Lower leg skin (tissue), 3 donors: ENCODE measurements at regions not wholly inside any gene's neighbourhood (a gene's known extent, or its start where the extent isn't known, plus 50 kb on each side); places are given as distances from the start of the nearest gene placed in this dataset.

Source experiments
- CTCF ChIP-seq, 3 donors: fragments of 450-650 bp; IDR thresholded peaks; one replicate each; pipeline ENCODE4 v1.5.1; 2016; ENCODE audit warnings: antibody characterized with exemption in 3 of 3, mild to moderate bottlenecking in 3 of 3, moderate library complexity in 2 of 3
- POLR2A ChIP-seq, 2 donors: fragments of 450-650 bp; IDR thresholded peaks; one replicate each; pipeline ENCODE4 v1.6.1; 2016 to 2017; ENCODE audit warnings: antibody characterized with exemption in 2 of 2, mild to moderate bottlenecking in 1 of 2, moderate library complexity in 1 of 2

DNA sequence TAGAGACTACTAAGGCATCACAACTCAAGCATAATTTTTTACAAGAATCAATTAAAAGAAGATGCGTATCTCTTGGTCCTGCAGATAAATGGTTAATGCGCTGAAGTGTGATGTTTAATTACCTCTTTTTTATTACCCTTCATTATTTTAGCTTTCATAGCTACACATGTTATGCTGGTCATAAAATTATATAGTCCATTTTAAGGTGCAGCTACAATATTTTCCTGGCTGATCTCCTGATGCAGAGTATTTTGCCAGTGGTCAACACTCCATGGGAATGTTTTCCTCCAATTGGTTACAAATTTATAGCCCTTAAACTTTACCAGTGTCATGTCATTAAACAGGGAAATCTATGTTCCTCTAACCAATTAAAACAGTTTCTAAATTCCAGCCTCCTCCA is 1617.2 kb downstream of the PCDH7 start:
- TF ChIP-seq CTCF (IDR thresholded peaks at IDR 0.05) (no peak), POLR2A (IDR thresholded peaks at IDR 0.05) (no peak)
